HT1080 (cell line): ENCODE measurements at regions not wholly inside any gene's neighbourhood (a gene's known extent, or its start where the extent isn't known, plus 50 kb on each side); places are given as distances from the start of the nearest gene placed in this dataset.

Source experiments
- DNase-seq: peaks from one replicate; pipeline ENCODE4 v3.0.0-alpha.2; 2015; ENCODE audit warnings: low read depth

- no peak for DNase-seq
Observed at GRCh38 chr2:157182204-157182709, 75.2 kb upstream of the GALNT5 start.

DNA sequence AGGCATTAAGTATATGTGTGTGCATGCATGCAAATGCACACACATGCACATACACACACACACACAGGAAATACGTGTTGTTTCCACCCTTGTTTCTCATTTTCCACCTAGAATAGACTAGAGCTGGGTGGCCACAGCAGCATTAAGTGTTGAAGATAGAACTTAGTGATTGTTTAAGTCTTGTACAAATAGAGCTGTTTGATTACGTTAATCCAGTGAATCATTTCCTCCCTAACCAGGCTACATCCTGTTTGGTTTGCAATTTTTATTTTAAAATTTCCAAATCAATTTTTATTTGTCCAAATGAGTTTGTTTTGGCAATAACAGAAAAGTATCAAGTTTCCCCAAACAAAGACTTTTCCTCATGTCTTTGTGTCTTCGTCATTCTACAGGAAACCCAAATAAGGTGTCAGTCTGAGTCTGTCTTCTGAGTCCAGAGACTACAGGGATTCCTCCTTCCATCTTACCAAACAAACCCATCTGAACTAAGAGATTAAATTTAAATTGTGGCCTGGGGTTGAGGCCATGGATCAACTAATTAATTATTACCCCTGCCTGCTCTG is 74.6 kb upstream of the GALNT5 start:
- peak; percentile 91 for DNase-seq

DNA sequence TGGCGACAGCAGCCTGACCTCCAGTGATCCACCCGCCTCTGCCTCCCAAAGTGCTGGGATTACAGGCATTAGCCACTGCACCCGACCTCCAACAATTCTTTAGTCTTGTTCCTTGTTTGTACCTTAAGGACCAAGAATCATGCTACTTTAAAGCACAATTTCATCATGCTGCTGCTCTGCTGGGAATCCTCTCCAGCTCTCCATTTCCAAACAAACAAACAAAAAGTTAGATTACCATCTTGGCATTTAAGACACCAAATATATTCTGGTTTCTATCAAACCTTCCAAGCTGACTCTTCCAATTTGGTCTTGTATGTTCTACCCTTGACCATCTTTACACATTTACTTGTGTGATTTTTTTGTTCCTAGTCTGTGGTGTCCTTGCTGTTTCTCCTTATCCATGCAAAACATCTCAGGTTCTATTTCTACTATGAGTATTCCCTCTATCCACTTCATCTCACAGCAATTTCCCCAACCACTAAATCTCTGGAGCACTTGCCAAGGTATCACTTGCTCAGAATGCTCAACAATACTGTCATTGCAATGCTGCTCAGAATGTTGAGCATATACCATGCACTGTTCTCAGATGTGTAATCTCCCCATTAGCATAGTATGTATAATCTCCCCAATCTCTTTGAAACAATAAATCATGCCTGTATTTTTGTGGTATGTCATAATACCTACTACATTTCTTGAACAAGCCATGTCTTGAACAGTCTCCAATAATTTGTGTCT is 73.2 kb upstream of the GALNT5 start:
- DNase-seq = no peak

- DNase-seq = no peak
Observed at GRCh38 chr2:157185476-157186227, 71.9 kb upstream of the GALNT5 start.

DNA sequence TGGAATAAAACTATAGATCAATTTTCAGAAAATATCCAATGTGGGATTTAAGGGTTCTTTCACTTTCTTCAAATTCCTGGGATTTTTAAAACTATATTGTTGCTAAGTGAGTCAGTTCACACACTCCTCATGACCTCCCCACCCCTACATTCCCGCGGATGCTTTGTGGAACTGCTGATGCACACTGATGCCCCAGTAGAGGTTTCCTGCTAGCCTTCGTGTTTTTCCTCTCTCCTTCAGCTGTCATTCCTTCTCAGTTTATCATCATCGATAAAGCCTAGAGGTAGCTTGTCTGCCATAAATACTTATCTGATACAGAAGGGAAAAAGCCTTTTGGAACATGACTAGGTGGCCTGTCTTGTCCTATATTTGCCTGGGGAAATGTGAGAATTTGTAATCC is 67.4 kb upstream of the GALNT5 start:
- peak; percentile 77 for DNase-seq

GRCh38 chr2:157191186-157191585 is 66.3 kb upstream of the GALNT5 start:
- DNase-seq = no peak

DNA sequence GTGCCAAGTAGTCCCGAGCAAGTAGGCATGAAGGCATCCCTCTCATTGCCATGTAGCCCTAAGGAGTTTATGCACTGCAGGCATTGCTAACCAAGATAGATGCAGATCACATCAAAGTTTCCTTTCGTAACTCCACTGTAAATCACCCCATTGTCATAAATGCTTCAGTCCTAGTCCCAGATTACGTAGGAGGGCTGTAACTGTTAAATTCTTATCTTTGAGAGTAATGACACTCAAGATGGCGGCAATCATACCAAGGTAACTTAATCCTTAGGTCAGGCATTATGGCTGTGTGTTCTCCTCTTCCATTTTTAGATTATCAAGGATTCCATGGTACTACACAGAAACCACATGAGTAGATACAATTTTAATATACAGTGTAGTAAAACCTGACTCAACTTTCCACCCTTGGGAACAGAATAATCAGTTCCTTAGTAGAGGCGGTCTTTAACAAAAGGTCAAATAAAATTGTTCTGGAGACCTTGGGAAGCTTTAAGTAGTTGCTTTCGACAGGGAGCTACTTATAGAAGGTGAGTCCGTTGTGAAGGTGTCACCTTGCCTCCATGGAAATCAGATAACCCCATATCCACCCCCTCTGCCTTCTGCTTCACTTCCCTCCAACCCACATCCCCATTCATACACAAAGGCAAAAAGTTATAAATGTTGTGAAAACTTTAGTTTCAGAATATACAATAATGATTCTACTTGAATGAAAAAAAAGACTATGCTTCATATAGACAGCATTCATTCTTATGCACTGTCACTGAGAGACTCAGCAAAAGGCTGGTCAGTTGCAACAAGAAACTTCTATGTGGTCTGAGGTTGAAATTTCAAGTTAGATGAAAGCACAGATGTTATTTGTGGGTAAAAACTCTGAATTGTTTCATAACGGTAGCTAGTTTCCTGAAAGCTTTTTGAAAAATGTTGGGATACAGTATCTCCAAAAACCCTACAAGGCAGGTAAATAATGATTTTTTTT is 64.8 kb upstream of the GALNT5 start:
- DNase-seq = no peak

GRCh38 chr2:157193461-157193860 is 64.0 kb upstream of the GALNT5 start:
- no peak for DNase-seq

- peak; percentile 52 for DNase-seq
Observed at GRCh38 chr2:157194097-157194688, 63.3 kb upstream of the GALNT5 start.

DNA sequence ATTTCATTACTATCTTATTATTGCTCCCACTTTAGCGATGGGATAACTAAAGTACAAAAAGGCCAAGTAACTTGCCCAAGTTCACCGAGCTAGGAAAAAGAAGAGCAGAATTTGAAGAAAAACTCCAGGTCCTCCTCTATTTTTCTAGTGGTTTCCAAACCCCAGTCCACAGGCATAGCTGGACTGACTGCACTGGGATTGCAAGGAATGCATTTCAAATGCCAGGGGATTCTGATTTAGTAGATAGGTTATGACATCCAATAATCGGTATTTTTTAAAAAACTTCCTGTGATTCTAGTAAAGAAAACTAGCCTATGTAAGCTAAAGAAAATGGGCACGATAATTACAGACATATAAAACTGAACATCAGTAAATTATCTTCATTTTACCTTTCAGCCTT is 62.7 kb upstream of the GALNT5 start:
- no peak for DNase-seq

DNA sequence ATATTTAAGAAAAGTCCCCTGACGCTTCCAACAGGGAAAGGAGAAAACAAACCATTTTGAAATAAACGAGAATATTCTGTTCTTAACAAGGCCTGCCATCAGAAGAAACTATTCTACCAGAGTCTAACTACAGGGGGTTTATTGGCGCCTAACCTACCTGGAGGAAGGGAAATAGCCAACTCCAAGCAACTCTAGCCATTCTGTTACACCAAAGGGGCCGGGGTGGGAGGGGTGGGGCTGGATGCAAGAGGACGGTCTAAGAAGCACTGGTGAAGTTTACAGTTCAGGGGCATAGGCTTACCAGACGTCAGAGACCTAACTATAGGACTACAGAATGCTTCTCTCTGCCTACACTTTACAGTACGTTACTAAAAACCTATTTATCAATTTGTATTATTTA is 60.5 kb upstream of the GALNT5 start:
- DNase-seq = no peak

DNA sequence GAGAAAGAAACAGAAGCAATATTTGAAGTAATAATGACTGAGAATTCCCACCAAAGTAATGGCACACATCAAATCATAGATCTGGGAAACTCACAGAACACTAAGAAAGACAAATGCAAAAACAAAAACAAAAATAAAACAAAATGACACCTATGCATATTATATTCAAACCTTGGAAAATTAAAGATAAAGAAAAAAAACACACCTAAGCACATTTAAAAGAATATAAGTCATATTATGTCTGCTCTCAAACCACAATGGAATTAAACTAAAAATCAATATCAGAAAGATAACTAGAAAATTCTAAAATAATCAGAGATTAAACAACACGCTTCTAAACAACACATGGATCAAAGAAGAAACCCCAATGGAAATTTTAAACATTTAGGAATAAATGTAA is 59.7 kb upstream of the GALNT5 start:
- no peak for DNase-seq

DNA sequence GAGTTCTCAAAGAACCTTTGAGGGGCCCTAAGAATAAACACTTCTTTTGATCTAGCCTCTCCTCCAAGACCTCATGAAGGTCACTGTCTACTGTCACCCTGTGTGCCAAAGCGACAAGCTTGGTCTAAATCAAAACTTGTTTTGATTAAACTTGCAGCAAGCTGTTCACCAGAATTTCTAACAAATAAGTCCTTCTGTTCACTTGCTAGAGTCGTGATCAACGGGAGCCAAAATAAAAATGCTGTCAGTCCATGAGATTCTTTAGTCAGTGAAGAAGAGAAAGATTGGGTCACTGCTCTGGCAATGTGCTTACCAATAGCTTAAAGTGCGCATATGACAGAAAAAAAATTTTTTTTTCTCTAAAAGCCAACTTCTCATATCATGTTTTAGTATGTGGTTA is 53.9 kb upstream of the GALNT5 start:
- no peak for DNase-seq

DNA sequence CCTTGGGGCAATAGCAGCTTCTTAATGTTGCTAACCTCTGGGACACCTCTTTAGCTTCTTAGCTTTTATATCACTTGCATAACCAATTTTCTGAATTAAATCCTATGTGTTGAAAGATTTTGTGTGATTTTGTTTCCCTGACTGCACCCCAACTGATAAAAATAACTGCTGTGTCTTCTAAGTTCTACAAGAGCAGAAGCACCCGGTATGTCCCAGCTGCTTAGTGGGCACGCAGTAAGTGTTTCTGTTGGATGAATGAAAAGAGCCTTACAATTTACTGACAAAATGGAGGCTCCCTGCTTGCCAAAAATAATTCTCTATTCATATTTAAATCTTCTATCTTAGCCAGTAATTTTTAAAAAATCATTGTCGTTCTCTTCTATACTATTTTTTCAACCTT is 53.1 kb upstream of the GALNT5 start:
- no peak for DNase-seq

DNA sequence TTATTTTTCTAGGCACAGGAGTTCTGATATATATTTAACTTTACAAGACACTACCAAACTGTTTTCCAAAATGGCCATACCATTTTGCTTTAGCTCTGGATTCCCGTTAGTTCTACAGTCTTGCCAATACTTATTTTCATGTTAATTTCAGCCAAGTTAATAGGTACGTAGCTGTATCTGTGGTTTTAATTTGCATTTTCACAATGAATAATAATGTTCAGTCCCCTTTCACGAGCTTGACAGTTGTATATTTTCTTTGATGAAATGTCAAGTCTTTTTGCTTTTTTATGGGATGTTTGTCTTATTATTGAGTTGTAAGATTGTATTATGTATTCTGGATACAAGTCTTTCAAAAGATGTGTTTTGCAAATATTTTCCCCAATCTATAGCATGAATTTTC is 50.6 kb upstream of the GALNT5 start:
- no peak for DNase-seq
